Iris pigment epithelial cell (primary cell): ENCODE measurements at regions not wholly inside any gene's neighbourhood (a gene's known extent, or its start where the extent isn't known, plus 50 kb on each side); places are given as distances from the start of the nearest gene placed in this dataset.
A peak's percentile ranks its signal among the peaks of the same experiment; 100 is the strongest.
"Not testable (repeated sequence)": the region's sequence is repeated elsewhere in the genome, so short reads cannot be mapped to it uniquely, and the experiment has no call there.

Experiments
- DNase-seq: peaks from one replicate; pipeline ENCODE4 v3.0.0-alpha.2; 2011; ENCODE audit warnings: low read depth

DNA sequence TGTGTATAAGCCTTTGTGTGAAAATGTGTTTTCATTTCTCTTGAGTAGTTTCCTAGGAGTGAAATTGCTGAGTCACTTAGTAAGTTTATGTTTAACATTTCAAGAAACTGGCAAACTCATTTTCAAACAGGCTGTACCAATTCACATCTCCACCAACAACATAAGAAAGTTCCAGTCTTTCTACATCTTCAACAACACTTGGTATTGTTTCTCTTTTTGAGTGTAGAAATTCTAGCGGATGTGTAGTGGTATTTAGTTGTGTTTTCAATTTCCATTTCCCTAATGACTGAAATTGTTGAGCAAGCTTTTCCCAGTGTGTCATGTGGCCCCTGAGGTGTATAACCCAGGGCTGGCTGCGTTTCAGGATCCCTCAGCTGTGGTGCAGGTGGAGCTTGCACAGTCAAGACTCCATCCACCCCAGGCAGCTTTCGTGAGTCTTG is 258.5 kb downstream of the PDCD6IP start:
- DNase-seq, result peak; percentile 31

DNA sequence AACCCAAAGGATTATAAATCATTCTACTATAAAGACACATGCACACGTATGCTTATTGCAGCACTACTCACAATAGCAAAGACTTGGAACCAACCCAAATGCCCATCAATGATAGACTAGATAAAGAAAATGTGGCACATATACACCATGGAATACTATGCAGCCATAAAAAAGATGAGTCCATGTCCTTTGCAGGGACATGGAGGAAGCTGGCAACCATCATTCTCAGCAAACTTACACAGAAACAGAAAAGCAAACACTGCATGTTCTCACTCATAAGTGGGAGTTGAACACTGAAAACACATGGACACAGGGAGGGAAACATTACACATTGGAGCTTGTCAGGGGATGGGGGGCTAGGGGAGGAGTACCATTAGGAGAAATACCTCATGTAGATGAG is 262.6 kb downstream of the PDCD6IP start:
- DNase-seq, result not testable (repeated sequence)

GRCh38 chr3:34065901-34066300 is 267.5 kb downstream of the PDCD6IP start:
- DNase-seq, result no peak

DNA sequence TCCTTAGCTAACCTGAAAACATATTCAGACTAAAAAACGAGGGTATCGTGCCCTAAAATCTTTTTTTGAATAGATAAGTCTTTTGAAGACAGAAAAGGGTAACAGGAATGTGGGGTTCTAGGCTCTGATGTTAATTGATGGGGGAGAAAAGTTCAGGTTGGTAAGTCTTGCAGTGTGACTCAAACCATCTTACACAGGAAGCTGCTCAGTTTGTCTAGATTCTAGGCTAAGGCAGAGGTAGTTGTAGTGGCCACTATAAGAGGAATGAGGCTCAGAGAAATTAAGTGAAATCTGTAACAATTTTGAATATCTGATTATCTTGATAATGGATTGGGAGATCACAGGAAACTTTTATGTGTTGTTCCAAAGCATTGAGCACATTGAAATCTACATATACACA is 267.9 kb downstream of the PDCD6IP start:
- no peak for DNase-seq

GRCh38 chr3:34066999-34067398 is 268.6 kb downstream of the PDCD6IP start:
- no peak for DNase-seq

- DNase-seq, result no peak
These were observed 269.2 kb downstream of the PDCD6IP start for GRCh38 chr3:34067536-34068051.

DNA sequence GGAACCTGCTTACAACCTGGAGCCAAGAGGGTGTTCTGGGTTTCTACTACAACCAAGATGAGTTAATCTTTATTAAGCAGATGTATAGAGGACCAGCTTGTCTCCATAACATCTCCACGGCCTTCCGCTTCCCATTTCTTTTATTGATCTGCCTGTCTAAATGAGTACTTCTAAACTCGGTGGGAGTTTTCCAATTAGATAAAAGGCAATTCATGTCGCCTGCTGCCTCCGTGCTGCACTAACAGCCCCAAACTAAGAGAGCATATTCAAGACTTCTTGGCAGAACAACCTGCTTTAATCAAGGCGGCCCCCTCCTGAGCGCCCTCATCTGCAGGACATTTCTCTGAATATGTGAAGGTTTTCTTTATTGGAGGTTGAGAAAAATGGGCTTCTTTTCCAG is 270.1 kb downstream of the PDCD6IP start:
- no peak for DNase-seq

- DNase-seq, result no peak
These were observed 272.6 kb downstream of the PDCD6IP start for GRCh38 chr3:34070831-34071585.

GRCh38 chr3:34072297-34072696 is 273.9 kb downstream of the PDCD6IP start:
- no peak for DNase-seq

GRCh38 chr3:34073111-34073510 is 274.7 kb downstream of the PDCD6IP start:
- no peak for DNase-seq

GRCh38 chr3:34073961-34074360 is 275.5 kb downstream of the PDCD6IP start:
- DNase-seq, result no peak

GRCh38 chr3:34075975-34076374 is 277.5 kb downstream of the PDCD6IP start:
- no peak for DNase-seq

- no peak for DNase-seq
These were observed 279.2 kb downstream of the PDCD6IP start for GRCh38 chr3:34077417-34078195.

- DNase-seq, result no peak
These were observed 280.0 kb downstream of the PDCD6IP start for GRCh38 chr3:34078418-34078817.

DNA sequence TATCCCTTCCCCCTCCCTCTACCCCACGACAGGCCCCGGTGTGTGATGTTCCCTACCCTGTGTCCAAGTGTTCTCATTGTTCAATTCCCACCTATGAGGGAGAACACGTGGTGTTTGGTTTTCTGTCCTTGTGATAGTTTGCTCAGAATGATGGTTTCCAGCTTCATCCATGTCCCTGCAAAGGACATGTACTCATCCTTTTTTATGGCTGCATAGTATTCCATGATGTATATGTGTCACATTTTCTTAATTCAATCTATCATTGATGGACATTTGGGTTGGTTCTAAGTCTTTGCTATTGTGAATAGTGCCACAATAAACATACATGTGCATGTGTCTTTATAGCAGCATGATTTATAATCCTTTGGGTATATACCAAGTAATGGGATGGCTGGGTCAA is 281.4 kb downstream of the PDCD6IP start:
- not testable (repeated sequence) for DNase-seq

- not testable (repeated sequence) for DNase-seq
These were observed 291.9 kb downstream of the PDCD6IP start for GRCh38 chr3:34090379-34090778.

- no peak for DNase-seq
These were observed 292.4 kb downstream of the PDCD6IP start for GRCh38 chr3:34090876-34091275.

- not testable (repeated sequence) for DNase-seq
These were observed 295.9 kb downstream of the PDCD6IP start for GRCh38 chr3:34094280-34094679.

- no peak for DNase-seq
These were observed 303.9 kb downstream of the PDCD6IP start for GRCh38 chr3:34102288-34102687.

GRCh38 chr3:34106379-34106778 is 307.9 kb downstream of the PDCD6IP start:
- DNase-seq, result no peak

DNA sequence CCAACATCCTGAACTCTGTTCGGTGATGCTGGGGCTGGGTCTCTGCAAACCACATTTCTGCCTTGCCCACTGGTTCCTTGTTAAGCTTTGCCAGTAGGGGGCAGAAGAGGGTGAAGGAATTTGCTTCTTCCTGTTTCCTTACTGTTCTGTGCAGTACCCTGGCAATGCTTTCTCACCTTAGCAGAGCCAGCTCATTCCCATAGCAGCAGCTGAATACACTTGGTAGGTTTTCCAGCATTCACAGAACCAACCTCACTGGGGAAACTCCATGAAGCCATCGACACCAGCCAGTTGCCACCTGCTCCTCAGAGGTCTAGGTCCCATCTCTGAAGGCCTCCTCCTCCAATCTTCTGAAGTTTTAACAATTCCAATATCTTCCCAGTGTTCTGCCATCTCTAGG is 308.4 kb downstream of the PDCD6IP start:
- DNase-seq, result peak; percentile 30

- no peak for DNase-seq
These were observed 309.2 kb downstream of the PDCD6IP start for GRCh38 chr3:34107669-34108068.

- no peak for DNase-seq
These were observed 310.6 kb downstream of the PDCD6IP start for GRCh38 chr3:34109021-34109420.
